ENCODE measurements at regions not wholly inside any gene's neighbourhood (a gene's known extent, or its start where the extent isn't known, plus 50 kb on each side); places are given as distances from the start of the nearest gene placed in this dataset.
A peak's percentile ranks its signal among the peaks of the same experiment; 100 is the strongest.

GRCh38 chr3:150349314-150350097 is 58.6 kb upstream of the TSC22D2 start:
- H3K27ac ChIP-seq = no peak overlapping the region
- no peaks in the 10 kb centered on the region for H3K36me3 ChIP-seq
- H3K4me1 ChIP-seq = peaks cover 0 to 6% (median 0%) of the 10 kb centered on the region in 4 donors
- H3K9me3 ChIP-seq = no peaks in the 10 kb centered on the region
- no peaks in the 10 kb centered on the region for H3K27me3 ChIP-seq
- H3K4me3 ChIP-seq = no peak overlapping the region
- no peak for DNase-seq
- TF ChIP-seq CTCF (IDR thresholded peaks at IDR 0.05) (no peak), POLR2A (IDR thresholded peaks at IDR 0.05) (no peak)

- Histone ChIP-seq H3K4me1 (peaks cover 0 to 6% (median 0%) of the 10 kb centered on the region in 4 donors), H3K27me3 (no peaks in the 10 kb centered on the region), H3K27ac (peak overlapping the region in 1 of 4 donors; percentile 6), H3K9me3 (no peaks in the 10 kb centered on the region), H3K36me3 (no peaks in the 10 kb centered on the region), H3K4me3 (no peak overlapping the region)
- TF ChIP-seq POLR2A (IDR thresholded peaks at IDR 0.05) = no peak
- peak in 1 of 3 donors; percentile 67 for DNase-seq
Observed at GRCh38 chr3:150348500-150348899, 59.6 kb upstream of the TSC22D2 start.

GRCh38 chr3:150346981-150347863 is 60.9 kb upstream of the TSC22D2 start:
- no peak overlapping the region for H3K4me3 ChIP-seq
- no peaks in the 10 kb centered on the region for H3K27me3 ChIP-seq
- H3K9me3 ChIP-seq = no peaks in the 10 kb centered on the region
- peaks cover 0 to 6% (median 0%) of the 10 kb centered on the region in 4 donors for H3K4me1 ChIP-seq
- no peaks in the 10 kb centered on the region for H3K36me3 ChIP-seq
- TF ChIP-seq CTCF (IDR thresholded peaks at IDR 0.05) (no peak), POLR2A (IDR thresholded peaks at IDR 0.05) (no peak)
- H3K27ac ChIP-seq = no peak overlapping the region
- DNase-seq = no peak

- Histone ChIP-seq H3K4me3 (no peak overlapping the region), H3K36me3 (no peaks in the 10 kb centered on the region), H3K9me3 (no peaks in the 10 kb centered on the region), H3K27me3 (no peaks in the 10 kb centered on the region), H3K4me1 (peaks cover 0 to 6% (median 0%) of the 10 kb centered on the region in 4 donors), H3K27ac (no peak overlapping the region)
- DNase-seq = no peak
- TF ChIP-seq CTCF (IDR thresholded peaks at IDR 0.05) = no peak
- no peak for TF ChIP-seq POLR2A (IDR thresholded peaks at IDR 0.05)
Observed at GRCh38 chr3:150346266-150346665, 61.8 kb upstream of the TSC22D2 start.

- peak in 2 of 3 donors; percentile 50 to 81 for DNase-seq
- Histone ChIP-seq H3K36me3 (no peaks in the 10 kb centered on the region), H3K4me3 (no peak overlapping the region), H3K4me1 (peaks cover 0 to 6% (median 0%) of the 10 kb centered on the region in 4 donors), H3K27ac (peak overlapping the region in 1 of 4 donors; percentile 40), H3K9me3 (no peaks in the 10 kb centered on the region), H3K27me3 (no peaks in the 10 kb centered on the region)
- TF ChIP-seq CTCF (IDR thresholded peaks at IDR 0.05) = no peak
Observed at GRCh38 chr3:150345021-150345538, 63.0 kb upstream of the TSC22D2 start.
